ENCODE measurements at regions not wholly inside any gene's neighbourhood (a gene's known extent, or its start where the extent isn't known, plus 50 kb on each side); places are given as distances from the start of the nearest gene placed in this dataset.

DNA sequence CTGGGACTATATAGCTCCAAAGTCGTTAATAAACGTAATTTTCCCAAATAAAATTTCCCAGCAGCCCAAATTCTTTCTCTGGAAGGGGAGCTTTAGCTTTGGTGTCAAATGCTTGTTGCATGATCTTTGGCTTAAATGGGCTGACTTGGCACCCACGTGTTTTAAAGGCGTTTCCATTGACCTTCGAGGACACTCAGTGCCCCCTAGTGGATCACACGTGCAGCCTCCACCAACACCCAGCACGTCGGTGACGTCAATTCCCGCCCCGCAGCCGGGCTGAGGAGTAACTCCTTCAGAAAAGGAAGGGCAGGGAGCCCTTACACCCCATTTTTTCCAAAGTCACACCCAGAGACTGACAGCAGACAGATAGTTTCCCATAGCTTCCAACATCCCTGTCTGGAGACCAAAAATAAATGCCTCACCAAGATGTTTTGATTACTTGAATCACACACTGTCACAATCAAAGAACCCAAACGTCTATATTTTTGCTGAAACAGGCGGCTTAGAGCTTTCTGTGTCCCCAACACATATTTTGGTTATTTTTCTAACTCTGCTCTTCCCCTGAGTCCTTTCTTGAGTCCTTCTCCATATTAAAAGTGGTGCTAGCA lies 707.9 kb downstream of the AACS start:
- no peak for TF ChIP-seq EZH2 (IDR thresholded peaks at IDR 0.05; ENCODE audit: insufficient read depth, poor library complexity, severe bottlenecking)
- no peak for TF ChIP-seq EZH2phosphoT487 (IDR thresholded peaks at IDR 0.05; ENCODE audit: insufficient read depth, low read depth)

Data from GM23248 (cell line).